Mesodermal cell (in vitro differentiated cells): ENCODE measurements at regions not wholly inside any gene's neighbourhood (a gene's known extent, or its start where the extent isn't known, plus 50 kb on each side); places are given as distances from the start of the nearest gene placed in this dataset.

Experiments used
- H3K27ac ChIP-seq: 2 replicates; pipeline ENCODE4 v1.7.0; 2013; ENCODE audit warnings: mild to moderate bottlenecking, low read depth, low read length, moderate library complexity; ENCODE audit not compliant: severe bottlenecking
- H3K36me3 ChIP-seq: 2 replicates; pipeline ENCODE4 v1.7.1; 2013; ENCODE audit warnings: mild to moderate bottlenecking, low read length, moderate library complexity; ENCODE audit not compliant: control insufficient read depth, insufficient read depth
- H3K4me1 ChIP-seq: one replicate; pipeline ENCODE4 v1.7.1; 2013; ENCODE audit warnings: mild to moderate bottlenecking, low read length; ENCODE audit not compliant: insufficient read depth, control insufficient read depth, poor library complexity, severe bottlenecking
- H3K4me3 ChIP-seq: 2 replicates; pipeline ENCODE4 v1.7.0; 2013; ENCODE audit warnings: low read length, control low read depth, mild to moderate bottlenecking; ENCODE audit not compliant: insufficient read depth, poor library complexity, severe bottlenecking; ENCODE audit errors: extremely low read depth
- H3K9me3 ChIP-seq: 2 replicates; pipeline ENCODE4 v1.7.1; 2013; ENCODE audit warnings: mild to moderate bottlenecking, low read length, moderate library complexity; ENCODE audit not compliant: control insufficient read depth
- WGBS, 2 experiments: methylation state at CpG; one replicate each; pipeline ENCODE4 v1.1.5; 2013; ENCODE audit warnings: missing lambda C conversion rate in 2 of 2; ENCODE audit not compliant: insufficient coverage in 2 of 2; 5-methylcytosine and 5-hydroxymethylcytosine counted together

DNA sequence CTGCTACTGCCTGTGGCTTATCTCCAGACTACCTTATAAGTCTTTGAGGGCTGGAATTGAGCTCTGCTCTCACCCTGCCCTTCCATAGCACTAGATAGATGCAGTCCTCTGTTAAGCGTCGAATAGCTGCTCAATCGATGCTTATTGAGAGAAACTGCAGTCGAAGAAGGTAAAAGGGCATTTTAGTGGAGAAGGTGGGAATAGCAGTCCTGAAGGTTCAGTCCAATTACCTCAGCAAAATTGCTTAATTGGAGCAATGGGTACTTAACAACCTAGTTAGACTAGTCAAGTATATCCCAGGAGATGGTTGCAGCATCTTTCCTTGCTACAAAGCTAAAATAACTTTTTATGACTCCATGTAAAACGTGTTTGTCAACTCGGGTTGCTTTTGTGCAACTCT lies 66.8 kb upstream of the NT5E start:
- no peaks in the 10 kb centered on the region for H3K36me3 ChIP-seq
- H3K4me3 ChIP-seq: no peak overlapping the region
- H3K4me1 ChIP-seq: no peaks in the 10 kb centered on the region
- 62 to 92% methylated on average over 2 to 5 of the region's 6 CpGs for WGBS, 2 experiments
- H3K27ac ChIP-seq: no peak overlapping the region
- no peaks in the 10 kb centered on the region for H3K9me3 ChIP-seq

DNA sequence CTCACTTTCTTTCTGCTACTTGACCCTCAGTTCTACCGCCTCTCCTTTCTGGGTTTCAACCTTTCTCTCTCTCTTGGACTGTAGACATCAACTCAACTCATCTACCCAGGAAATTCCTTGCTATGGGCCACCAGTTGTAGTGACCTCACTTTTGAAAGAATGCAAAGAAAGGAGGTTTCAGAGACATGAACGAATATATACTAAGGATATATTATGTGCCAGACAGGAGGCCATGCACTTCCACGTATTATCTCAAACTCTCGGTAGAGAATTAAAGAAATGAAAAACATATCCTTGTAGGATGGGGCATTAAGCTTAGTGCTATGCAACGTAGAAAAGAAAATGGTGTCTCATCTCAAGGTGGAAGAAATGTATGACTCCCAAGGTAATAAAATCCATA lies 67.3 kb upstream of the NT5E start:
- Histone ChIP-seq H3K9me3 (no peaks in the 10 kb centered on the region), H3K4me1 (no peaks in the 10 kb centered on the region), H3K27ac (no peak overlapping the region), H3K4me3 (no peak overlapping the region), H3K36me3 (no peaks in the 10 kb centered on the region)
- WGBS, 2 experiments: 95 to 97% methylated on average over 3 to 5 of the region's 5 CpGs

DNA sequence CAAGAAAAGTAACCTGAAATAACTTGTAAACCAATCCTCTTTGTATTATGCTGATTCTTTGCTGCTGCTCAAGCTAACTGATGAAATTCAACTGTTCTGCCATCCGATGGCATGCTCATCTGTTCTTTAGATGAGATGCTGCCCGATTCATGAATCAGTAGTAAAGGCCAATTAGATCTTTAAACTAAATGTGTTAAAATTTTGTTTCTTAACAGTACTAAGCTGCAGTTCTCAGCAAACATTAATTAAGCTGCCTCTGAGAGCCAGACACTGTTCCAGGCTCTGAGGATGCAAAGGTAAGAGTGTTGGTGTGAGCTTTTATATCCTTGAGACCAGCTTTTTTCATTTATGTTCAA lies 77.0 kb upstream of the NT5E start:
- Histone ChIP-seq H3K9me3 (no peaks in the 10 kb centered on the region), H3K4me3 (no peak overlapping the region), H3K36me3 (no peaks in the 10 kb centered on the region), H3K4me1 (no peaks in the 10 kb centered on the region), H3K27ac (no peak overlapping the region)
- 94 to 100% methylated on average over 2 of the region's 2 CpGs for WGBS, 2 experiments

DNA sequence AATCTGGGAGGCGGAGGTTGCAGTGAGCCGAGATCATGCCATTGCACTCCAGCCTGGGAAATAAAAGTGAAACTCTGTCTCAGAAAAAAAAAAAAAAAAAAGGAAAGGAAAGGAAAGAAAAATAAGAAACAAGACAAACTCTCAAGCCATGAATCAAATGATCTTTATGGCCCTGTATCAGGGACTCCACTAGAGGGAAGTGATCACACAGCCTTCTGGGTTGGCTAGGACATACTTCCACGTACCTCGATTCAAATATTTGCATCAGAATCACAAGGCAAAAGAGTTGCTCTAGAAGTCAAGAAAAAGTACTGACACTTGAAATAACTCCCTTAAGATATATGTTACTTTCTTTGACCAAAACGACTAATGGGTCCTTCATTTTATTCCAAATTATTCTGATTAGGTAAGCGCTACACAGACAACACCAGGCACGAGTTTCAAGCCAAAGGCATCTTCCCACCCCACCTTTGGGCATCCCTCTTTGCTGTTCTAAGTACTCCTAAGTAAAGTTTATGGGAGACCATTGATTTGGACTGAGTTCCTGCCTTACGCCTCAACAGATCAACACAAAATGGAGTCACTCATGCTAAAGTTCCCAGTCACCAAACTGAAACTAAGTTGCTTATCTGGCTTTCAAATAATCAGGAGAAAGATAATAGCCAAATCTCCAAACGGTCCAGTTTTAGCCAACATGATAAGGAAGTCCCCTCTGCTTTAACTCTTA lies 77.5 kb upstream of the NT5E start:
- WGBS, 2 experiments: 89% methylated on average over 3 to 6 of the region's 9 CpGs

DNA sequence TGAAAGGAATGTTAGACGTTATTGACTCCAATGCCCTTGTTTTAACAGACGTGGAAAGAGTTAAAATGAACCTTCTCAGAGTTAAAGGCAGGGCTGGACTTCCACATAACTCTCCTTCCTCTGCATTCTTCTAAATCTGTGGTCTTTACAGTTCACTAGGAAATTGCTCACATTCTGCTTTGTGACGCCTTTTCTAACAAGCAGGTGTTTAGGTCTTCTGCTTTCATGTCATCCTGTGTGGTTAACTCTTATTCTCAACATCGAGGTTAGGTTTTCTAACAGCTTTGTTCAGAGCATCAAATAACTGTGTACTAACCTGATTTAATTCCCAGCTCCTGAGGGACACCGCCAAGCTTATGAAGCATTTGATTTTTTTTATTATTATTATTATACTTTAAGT lies 81.3 kb upstream of the NT5E start:
- WGBS, 2 experiments: 81 to 89% methylated on average over 2 to 4 of the region's 5 CpGs
- H3K4me3 ChIP-seq: no peak overlapping the region
- no peaks in the 10 kb centered on the region for H3K4me1 ChIP-seq
- H3K36me3 ChIP-seq: no peaks in the 10 kb centered on the region
- no peak overlapping the region for H3K27ac ChIP-seq
- H3K9me3 ChIP-seq: no peaks in the 10 kb centered on the region

More for the DNA sequence above, 77.5 kb upstream of the NT5E start:
- Histone ChIP-seq H3K36me3 (no peaks in the 10 kb centered on the region), H3K27ac (no peak overlapping the region), H3K9me3 (no peaks in the 10 kb centered on the region), H3K4me3 (no peak overlapping the region), H3K4me1 (no peaks in the 10 kb centered on the region)

DNA sequence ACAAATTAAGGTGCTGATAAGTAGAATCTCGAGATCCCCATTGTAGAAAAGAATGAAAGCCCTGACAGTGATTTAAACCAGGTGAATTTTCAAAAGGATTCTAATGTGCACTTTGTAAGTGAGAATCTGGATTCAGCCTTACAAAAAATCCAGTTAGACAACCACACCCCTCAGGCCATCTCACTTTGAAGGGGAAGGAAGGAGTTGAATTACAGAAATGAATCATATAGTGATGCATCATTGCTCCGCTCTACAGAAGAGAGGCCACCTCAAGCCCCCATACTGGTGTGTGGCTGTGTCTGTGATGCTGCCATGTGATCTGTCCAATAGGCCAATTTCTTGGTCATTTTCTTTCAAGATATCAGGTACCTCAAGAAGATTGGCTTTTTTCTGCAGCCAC lies 85.5 kb upstream of the NT5E start:
- no peaks in the 10 kb centered on the region for H3K9me3 ChIP-seq
- no peak overlapping the region for H3K4me3 ChIP-seq
- 83 to 100% methylated on average over 1 to 2 of the region's 2 CpGs for WGBS, 2 experiments
- no peak overlapping the region for H3K27ac ChIP-seq
- no peaks in the 10 kb centered on the region for H3K36me3 ChIP-seq
- H3K4me1 ChIP-seq: peaks cover 13% of the 10 kb centered on the region

DNA sequence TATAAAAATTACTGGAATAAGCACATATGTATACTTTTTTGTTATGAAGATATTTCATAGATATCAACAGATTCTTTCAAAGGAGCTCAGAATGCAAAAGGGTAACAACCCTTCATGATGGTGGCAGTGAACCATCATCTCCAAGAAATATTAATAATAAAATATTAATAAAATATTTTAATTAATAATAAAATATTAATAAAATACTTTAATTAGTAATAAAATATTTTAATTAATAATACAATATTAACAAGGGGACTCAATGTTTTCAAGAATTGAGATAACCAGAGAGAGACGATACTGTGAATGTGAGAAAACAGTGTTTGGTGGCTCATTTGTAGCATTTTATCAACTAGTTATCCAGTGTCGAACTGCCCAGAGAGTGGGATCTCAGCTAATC lies 86.0 kb upstream of the NT5E start:
- Histone ChIP-seq H3K36me3 (no peaks in the 10 kb centered on the region), H3K4me1 (peaks cover 13% of the 10 kb centered on the region), H3K27ac (no peak overlapping the region), H3K4me3 (no peak overlapping the region), H3K9me3 (no peaks in the 10 kb centered on the region)
- WGBS, 2 experiments: 73 to 100% methylated on average over 1 to 2 of the region's 2 CpGs

DNA sequence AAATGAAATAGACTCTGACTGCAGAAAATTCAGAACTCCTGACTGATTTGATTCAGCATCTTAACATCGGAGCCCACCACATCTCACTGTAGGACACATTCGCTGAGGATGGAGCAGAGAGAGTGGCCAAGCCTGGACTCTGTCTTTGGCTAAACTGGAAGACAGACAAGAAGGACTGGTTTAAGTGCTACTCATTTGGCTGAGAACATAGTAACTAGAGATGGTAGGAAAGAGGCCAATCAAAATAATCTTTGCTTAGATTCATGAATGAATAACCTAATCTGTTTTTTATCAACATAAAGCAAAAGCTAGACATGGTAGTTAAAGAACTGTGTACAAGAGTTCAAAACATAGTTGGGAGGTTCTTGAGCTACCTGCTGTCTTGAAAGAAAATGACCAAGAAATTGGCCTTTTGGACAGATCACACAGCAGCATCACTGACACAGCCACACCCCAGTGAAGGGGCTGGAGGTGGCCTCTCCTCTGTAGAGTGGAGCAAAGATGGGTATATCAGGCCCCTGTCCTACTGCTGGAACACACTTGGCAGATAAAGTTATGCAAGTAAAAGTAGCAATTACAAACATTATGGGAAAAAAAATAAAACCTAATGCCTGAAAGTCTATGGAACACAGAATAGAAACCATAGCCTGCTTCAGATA lies 87.1 kb upstream of the NT5E start:
- 100% methylated on average over 1 of the region's 2 CpGs for WGBS, 2 experiments

DNA sequence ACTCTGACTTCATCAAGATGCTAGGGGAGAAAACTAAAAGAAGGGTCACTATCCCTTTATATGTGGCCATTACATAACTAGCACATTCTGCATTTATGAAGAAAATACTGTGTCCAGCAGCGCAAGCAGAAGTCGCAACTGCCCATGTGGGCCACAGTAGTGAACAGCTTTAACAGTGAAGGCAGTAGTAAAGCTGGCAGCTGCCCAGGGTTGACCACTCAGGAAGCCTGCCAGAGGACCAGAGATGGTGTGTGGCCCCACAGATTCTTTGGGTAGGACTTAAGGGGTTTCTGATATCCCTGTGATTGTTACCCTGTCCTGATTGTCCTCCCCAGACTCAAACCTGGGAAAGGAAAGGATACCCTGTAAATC lies 88.3 kb upstream of the NT5E start:
- Histone ChIP-seq H3K4me1 (peaks cover 13% of the 10 kb centered on the region), H3K27ac (peak overlapping the region; percentile 37), H3K36me3 (no peaks in the 10 kb centered on the region), H3K9me3 (no peaks in the 10 kb centered on the region), H3K4me3 (no peak overlapping the region)
- 100% methylated on average over 1 to 2 of the region's 2 CpGs for WGBS, 2 experiments

More for the DNA sequence above, 87.1 kb upstream of the NT5E start:
- peaks cover 13% of the 10 kb centered on the region for H3K4me1 ChIP-seq
- no peaks in the 10 kb centered on the region for H3K9me3 ChIP-seq
- H3K36me3 ChIP-seq: no peaks in the 10 kb centered on the region
- H3K27ac ChIP-seq: no peak overlapping the region
- no peak overlapping the region for H3K4me3 ChIP-seq

DNA sequence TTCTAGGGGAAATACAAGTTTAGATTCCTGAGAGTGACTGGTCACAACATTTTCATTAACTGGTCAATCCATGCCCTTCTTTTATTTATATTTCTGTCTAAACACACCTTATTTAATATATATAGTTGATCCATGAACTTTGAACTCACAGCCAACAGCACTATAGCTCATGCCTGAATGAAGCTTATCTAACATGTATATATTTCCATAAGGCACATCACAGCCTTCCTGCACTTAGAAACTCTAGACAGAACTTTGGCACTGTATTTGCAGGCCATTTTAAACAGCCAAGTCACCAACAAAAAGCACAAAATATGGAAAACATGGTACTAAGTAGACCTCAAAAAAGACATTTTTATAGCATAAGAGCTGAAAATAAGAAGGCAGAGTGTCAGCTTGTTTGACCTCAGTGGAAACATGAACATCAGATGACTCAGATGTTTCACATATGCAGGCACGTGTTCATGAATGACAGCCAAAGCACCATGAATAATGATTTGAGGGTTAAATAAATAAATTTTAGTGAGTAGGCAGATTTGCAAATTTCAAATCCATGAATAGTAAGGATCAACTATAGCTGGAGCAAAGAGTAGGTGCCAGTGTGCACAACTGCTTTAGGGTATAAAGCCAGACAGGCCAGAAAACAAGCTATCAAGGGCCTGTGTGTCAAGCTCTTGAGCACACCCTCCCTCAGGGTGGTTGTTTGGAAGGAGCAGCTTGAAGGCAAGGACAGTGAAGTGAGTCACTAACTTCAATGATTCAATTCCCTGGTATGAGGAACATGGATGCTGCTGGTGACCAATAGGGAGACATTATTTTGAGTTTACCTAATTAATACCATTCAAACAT lies 88.9 kb upstream of the NT5E start:
- peaks cover 13% of the 10 kb centered on the region for H3K4me1 ChIP-seq
- 78 to 100% methylated on average over 1 of the region's 1 CpG for WGBS, 2 experiments
- H3K4me3 ChIP-seq: no peak overlapping the region
- no peaks in the 10 kb centered on the region for H3K9me3 ChIP-seq
- H3K36me3 ChIP-seq: no peaks in the 10 kb centered on the region
- no peak overlapping the region for H3K27ac ChIP-seq
